PFSK-1 (cell line): ENCODE measurements at regions not wholly inside any gene's neighbourhood (a gene's known extent, or its start where the extent isn't known, plus 50 kb on each side); places are given as distances from the start of the nearest gene placed in this dataset.

Source experiments
- POLR2AphosphoS5 ChIP-seq: IDR thresholded peaks from 2 replicates; pipeline ENCODE4 v1.6.1; 2012; ENCODE audit warnings: low read depth, mild to moderate bottlenecking, control low read depth, low read length, moderate library complexity
- REST ChIP-seq, 2 experiments: IDR thresholded peaks; 2 replicates each; pipeline versions ENCODE4 v1.6.1 to v1.8.0; 2011 to 2012; ENCODE audit warnings: low read depth in 2 of 2, low read length in 2 of 2, control low read depth in 1 of 2, inconsistent platforms in 1 of 2, mild to moderate bottlenecking in 1 of 2, moderate library complexity in 1 of 2; ENCODE audit not compliant: insufficient read depth in 1 of 2
- SIN3A ChIP-seq: IDR thresholded peaks from 2 replicates; pipeline ENCODE4 v1.6.1; 2012; ENCODE audit warnings: mild to moderate bottlenecking, low read length, moderate library complexity, borderline replicate concordance; ENCODE audit not compliant: insufficient read depth

- TF ChIP-seq REST (IDR thresholded peaks at IDR 0.05; ENCODE audit: insufficient read depth in 1 of 2, low read depth in 2 of 2, low read length in 2 of 2) (no peak), POLR2AphosphoS5 (no peak), SIN3A (no peak)
These were observed 237.2 kb upstream of the CTNND2 start for GRCh38 chr5:12141496-12141895.
